ENCODE measurements at regions not wholly inside any gene's neighbourhood (a gene's known extent, or its start where the extent isn't known, plus 50 kb on each side); places are given as distances from the start of the nearest gene placed in this dataset.

- ChIA-PET POLR2A (no interaction called here), CTCF (interaction anchor here (3.9 kb wide), 1 partner anchor 235 kb away, joined by 22 read pairs; no protein-coding TSS in a partner anchor)
- no peak for DNase-seq (ENCODE audit: extremely low spot score)
- TF ChIP-seq CTCF (IDR thresholded peaks at IDR 0.05; ENCODE audit: control extremely low read depth, extremely low read depth, low read depth, missing control alignments), result no peak
These were observed 133.3 kb upstream of the NOL4 start for GRCh38 chr18:34357944-34358580.

- DNase-seq (ENCODE audit: extremely low spot score), result peak; percentile 45
These were observed 134.2 kb upstream of the NOL4 start for GRCh38 chr18:34358923-34359322.

DNA sequence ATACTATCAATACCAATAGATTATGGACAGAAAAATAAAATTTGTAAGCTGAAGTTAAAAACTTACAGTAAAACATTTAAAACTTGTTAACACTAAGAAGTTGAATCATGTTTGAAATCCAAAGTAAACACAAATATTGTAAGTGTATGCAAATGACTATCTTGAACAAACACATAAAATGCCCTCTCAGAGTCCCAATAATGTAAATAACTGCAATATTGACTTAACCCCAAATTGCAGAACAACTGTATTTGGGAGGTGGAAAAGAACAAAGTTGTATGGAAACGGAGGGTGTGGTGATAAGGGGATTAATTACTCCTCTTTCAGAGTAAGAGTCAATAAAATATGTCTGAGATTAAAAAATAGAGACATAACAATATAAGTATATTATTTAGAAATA lies 140.0 kb upstream of the NOL4 start:
- CTCF ChIA-PET, result no interaction called here
- POLR2A ChIA-PET, result no interaction called here
- TF ChIP-seq CTCF (IDR thresholded peaks at IDR 0.05; ENCODE audit: control extremely low read depth, extremely low read depth, low read depth, missing control alignments), result no peak
- DNase-seq (ENCODE audit: extremely low spot score), result no peak

More at GRCh38 chr18:34358923-34359322, 134.2 kb upstream of the NOL4 start:
- ChIA-PET CTCF (interaction anchor here (3.9 kb wide), 1 partner anchor 236 kb away, joined by 22 read pairs; no protein-coding TSS in a partner anchor), POLR2A (no interaction called here)
- no peak for TF ChIP-seq CTCF (IDR thresholded peaks at IDR 0.05; ENCODE audit: control extremely low read depth, extremely low read depth, low read depth, missing control alignments)

DNA sequence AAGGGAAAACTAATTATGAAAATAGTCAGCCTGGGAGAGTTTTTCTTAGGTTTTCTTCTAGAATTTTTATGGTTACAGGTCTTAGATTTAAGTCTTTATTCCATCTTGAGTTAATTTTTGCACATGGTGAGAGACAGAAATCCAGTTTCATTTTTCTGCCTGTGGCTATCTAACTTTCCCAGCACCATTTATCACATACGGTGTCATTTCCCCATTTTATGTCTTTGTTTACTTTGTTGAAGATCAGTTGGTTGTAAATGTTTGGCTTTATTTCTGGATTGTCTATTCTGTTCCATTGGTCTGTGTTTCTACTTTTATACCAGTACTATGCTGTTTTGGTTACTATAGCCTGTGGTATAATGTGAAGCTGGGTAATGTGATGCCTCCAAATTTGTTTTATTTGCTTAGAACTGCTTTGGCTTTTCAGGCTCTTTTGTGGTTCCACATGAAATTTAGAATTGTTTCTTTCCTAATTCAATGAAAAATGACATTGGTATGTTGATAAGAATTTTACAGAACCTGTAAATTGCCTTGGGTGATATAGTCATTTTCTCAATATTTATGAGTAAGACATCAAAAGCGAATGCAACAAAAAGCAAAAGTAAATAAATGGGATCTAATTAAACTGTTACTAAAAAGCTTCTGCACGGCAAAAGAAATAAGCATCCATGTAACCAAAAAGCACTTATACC lies 146.1 kb upstream of the NOL4 start:
- ChIA-PET CTCF (no interaction called here), POLR2A (no interaction called here)
- TF ChIP-seq CTCF (IDR thresholded peaks at IDR 0.05; ENCODE audit: control extremely low read depth, extremely low read depth, low read depth, missing control alignments), result no peak
- no peak for DNase-seq (ENCODE audit: extremely low spot score)

DNA sequence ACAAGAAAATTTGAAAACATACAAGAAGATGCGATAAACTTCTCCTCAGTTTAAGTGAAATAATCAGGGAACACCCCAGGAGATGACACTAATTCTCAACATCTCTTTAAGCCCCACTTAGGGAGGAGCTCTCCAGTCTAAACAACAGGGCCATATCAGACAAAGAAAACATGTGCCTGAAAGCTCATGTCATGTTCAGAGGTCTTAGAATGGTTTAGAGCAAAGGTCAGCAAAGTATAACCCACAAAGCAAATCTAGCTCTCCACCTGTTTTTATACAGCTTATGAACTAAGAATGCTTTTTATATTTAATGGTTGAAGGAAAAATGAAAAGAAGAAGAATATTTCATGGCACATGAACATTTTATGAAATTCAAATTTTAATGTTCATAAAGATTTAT lies 155.6 kb upstream of the NOL4 start:
- ChIA-PET CTCF (no interaction called here), POLR2A (no interaction called here)
- no peak for DNase-seq (ENCODE audit: extremely low spot score)
- TF ChIP-seq CTCF (IDR thresholded peaks at IDR 0.05; ENCODE audit: control extremely low read depth, extremely low read depth, low read depth, missing control alignments), result no peak

- DNase-seq (ENCODE audit: extremely low spot score), result no peak
- ChIA-PET CTCF (no interaction called here), POLR2A (no interaction called here)
- no peak for TF ChIP-seq CTCF (IDR thresholded peaks at IDR 0.05; ENCODE audit: control extremely low read depth, extremely low read depth, low read depth, missing control alignments)
These were observed 160.6 kb upstream of the NOL4 start for GRCh38 chr18:34385311-34385710.

All from GM10248 (cell line).